ENCODE measurements at regions not wholly inside any gene's neighbourhood (a gene's known extent, or its start where the extent isn't known, plus 50 kb on each side); places are given as distances from the start of the nearest gene placed in this dataset.

DNA sequence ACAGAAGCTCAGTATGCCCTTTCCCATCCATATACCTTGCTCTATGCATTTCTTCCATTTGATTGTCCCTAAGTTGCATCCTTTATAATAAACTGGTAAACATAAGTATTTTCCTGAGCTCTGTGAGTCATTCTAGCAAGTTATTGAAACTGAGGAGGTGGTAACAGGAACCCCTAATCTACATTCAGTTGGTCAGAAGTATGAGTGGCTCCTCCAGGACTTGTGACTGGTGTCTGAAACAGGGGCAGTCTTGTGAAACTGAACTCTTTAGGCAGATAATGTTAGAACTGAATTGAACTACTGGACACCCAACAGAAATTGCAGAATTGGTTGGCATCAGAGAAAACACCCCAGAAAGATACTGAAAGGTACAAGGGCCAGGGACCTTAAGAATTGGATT, 133.1 kb upstream of the POU5F2 start:
- Histone ChIP-seq H3K4ac (replicated peaks; ENCODE audit: insufficient read length, low read depth, low read length) (no peak overlapping the region), H2BK5ac (ENCODE audit: low read depth, low read length) (no peak overlapping the region), H3K4me2 (ENCODE audit: insufficient read depth in 1 of 2, low read depth in 2 of 2, low read length in 2 of 2) (no peak overlapping the region), H2BK12ac (ENCODE audit: low read depth, low read length) (no peak overlapping the region), H3K9ac (replicated peaks in 1 of 4; ENCODE audit: extremely low read depth in 1 of 4, low read depth in 3 of 4, low read length in 3 of 4) (no peak overlapping the region), H3K23ac (ENCODE audit: insufficient read length) (no peak overlapping the region), H3K79me1 (ENCODE audit: low read depth, low read length) (no peaks in the 10 kb centered on the region), H4K20me1 (replicated peaks in 1 of 2; ENCODE audit: control insufficient read depth in 1 of 2, insufficient read depth in 2 of 2, low read length in 2 of 2) (no peaks in the 10 kb centered on the region), H3K56ac (replicated peaks; ENCODE audit: insufficient read length, low read depth, low read length) (no peak overlapping the region), H3K4me1 (replicated peaks in 1 of 4; ENCODE audit: control insufficient read depth in 3 of 4, insufficient read depth in 4 of 4, low read length in 3 of 4) (peaks cover 0 to 5% (median 2%) of the 10 kb centered on the region in 4 experiments; a peak in 1 of 7 replicates), H4K8ac (ENCODE audit: extremely low read depth, insufficient read depth, low read length) (no peak overlapping the region), H3K27ac (ENCODE audit: low read depth, low read length) (no peak overlapping the region), H3K79me2 (ENCODE audit: control insufficient read depth in 1 of 2, insufficient read depth in 2 of 2, low read length in 2 of 2) (no peaks in the 10 kb centered on the region), H3K27me3 (replicated peaks in 1 of 4; ENCODE audit: control insufficient read depth in 3 of 4, extremely low read depth in 1 of 4, insufficient read depth in 3 of 4, low read length in 3 of 4) (no peaks in the 10 kb centered on the region), H3K36me3 (ENCODE audit: control insufficient read depth in 2 of 4, insufficient read depth in 4 of 4, low read length in 3 of 4) (no peaks in the 10 kb centered on the region), H3K9me3 (ENCODE audit: insufficient read depth in 2 of 2, low read depth in 1 of 2, low read length in 1 of 2) (no peaks in the 10 kb centered on the region), H3K23me2 (ENCODE audit: low read depth, low read length) (no peaks in the 10 kb centered on the region), H3K14ac (ENCODE audit: insufficient read length) (no peak overlapping the region), H3K4me3 (ENCODE audit: extremely low read depth in 1 of 4, insufficient read depth in 2 of 4, low read depth in 3 of 4, low read length in 4 of 4) (no peak overlapping the region), H2BK20ac (ENCODE audit: low read length) (no peak overlapping the region), H4K91ac (replicated peaks; ENCODE audit: insufficient read length, low read length) (no peak overlapping the region), H4K5ac (ENCODE audit: insufficient read length, low read depth, low read length) (no peak overlapping the region), H2BK120ac (replicated peaks; ENCODE audit: low read depth, low read length) (no peak overlapping the region), H2BK15ac (ENCODE audit: low read length) (no peak overlapping the region), H2AK5ac (ENCODE audit: low read depth, low read length) (no peak overlapping the region), H3K18ac (ENCODE audit: extremely low read depth, low read length) (no peak overlapping the region), H2AFZ (ENCODE audit: low read length) (no peak overlapping the region)
- ChIA-PET POLR2A (ENCODE audit: partially characterized antibody) (no interaction called here), CTCF (ENCODE audit: partially characterized antibody) (interaction anchor here (0.7 to 1.8 kb wide), 7 partner anchors 8 to 975 kb away, joined by 3 to 8 read pairs (median 4); partner anchors contain the start of gene NR2F1)
- TF ChIP-seq PHF8 (conservative IDR thresholded peaks at IDR 0.05; ENCODE audit: low read depth, low read length) (no peak), RNF2 (IDR thresholded peaks at IDR 0.05; ENCODE audit: borderline replicate concordance, low read depth, low read length, missing control alignments, poor library complexity, severe bottlenecking) (no peak), CHD1 (IDR thresholded peaks at IDR 0.05; ENCODE audit: low read depth, low read length) (no peak), TBP (IDR thresholded peaks at IDR 0.05; ENCODE audit: low read depth, low read length) (no peak), SUZ12 (IDR thresholded peaks at IDR 0.05; ENCODE audit: low read length) (no peak), KDM4A (IDR thresholded peaks at IDR 0.05; ENCODE audit: low read depth, low read length, severe bottlenecking) (no peak), MAX (IDR thresholded peaks at IDR 0.05) (no peak), POLR2A (IDR thresholded peaks at IDR 0.05; ENCODE audit: control extremely low read depth in 1 of 2, low read depth in 2 of 2, low read length in 2 of 2) (no peak), SIN3A (conservative IDR thresholded peaks at IDR 0.05 in 1 of 2, IDR thresholded peaks at IDR 0.05 in 1 of 2; ENCODE audit: low read depth in 1 of 2, low read length in 2 of 2) (no peak), EZH2 (IDR thresholded peaks at IDR 0.05; ENCODE audit: low read depth, low read length, severe bottlenecking) (no peak), KDM5A (IDR thresholded peaks at IDR 0.05; ENCODE audit: low read length) (no peak), CBX5 (IDR thresholded peaks at IDR 0.05; ENCODE audit: low read depth, low read length) (no peak)
- TF ChIP-seq, protein P1, sequence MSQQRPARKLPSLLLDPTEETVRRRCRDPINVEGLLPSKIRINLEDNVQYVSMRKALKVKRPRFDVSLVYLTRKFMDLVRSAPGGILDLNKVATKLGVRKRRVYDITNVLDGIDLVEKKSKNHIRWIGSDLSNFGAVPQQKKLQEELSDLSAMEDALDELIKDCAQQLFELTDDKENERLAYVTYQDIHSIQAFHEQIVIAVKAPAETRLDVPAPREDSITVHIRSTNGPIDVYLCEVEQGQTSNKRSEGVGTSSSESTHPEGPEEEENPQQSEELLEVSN (IDR thresholded peaks at IDR 0.05) = no peak
- TF ChIP-seq, protein P2, sequence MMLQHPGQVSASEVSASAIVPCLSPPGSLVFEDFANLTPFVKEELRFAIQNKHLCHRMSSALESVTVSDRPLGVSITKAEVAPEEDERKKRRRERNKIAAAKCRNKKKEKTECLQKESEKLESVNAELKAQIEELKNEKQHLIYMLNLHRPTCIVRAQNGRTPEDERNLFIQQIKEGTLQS (IDR thresholded peaks at IDR 0.05; ENCODE audit: insufficient read depth, low read depth, low read length) = no peak
- FAIRE-seq = no peak
- no peak for DNase-seq (ENCODE audit: low read depth in 1 of 2, low spot score in 2 of 2)

All from H1 (cell line).